ENCODE measurements at regions not wholly inside any gene's neighbourhood (a gene's known extent, or its start where the extent isn't known, plus 50 kb on each side); places are given as distances from the start of the nearest gene placed in this dataset.
"Not testable (repeated sequence)": the region's sequence is repeated elsewhere in the genome, so short reads cannot be mapped to it uniquely, and the experiment has no call there.

GRCh38 chr3:80701349-80701748, 933.6 kb upstream of the ROBO1 start:
- DNase-seq = no peak

GRCh38 chr3:80697291-80697690, 929.5 kb upstream of the ROBO1 start:
- no peak for DNase-seq

GRCh38 chr3:80696280-80696679, 928.5 kb upstream of the ROBO1 start:
- DNase-seq = no peak

GRCh38 chr3:80688814-80689213, 921.0 kb upstream of the ROBO1 start:
- no peak for DNase-seq

GRCh38 chr3:80682951-80683350, 915.2 kb upstream of the ROBO1 start:
- DNase-seq = no peak

GRCh38 chr3:80682235-80682634, 914.4 kb upstream of the ROBO1 start:
- no peak for DNase-seq

GRCh38 chr3:80677796-80678195, 910.0 kb upstream of the ROBO1 start:
- DNase-seq = no peak

- no peak for DNase-seq
Observed at GRCh38 chr3:80676866-80677265, 909.1 kb upstream of the ROBO1 start.

- DNase-seq = no peak
Observed at GRCh38 chr3:80676261-80676660, 908.5 kb upstream of the ROBO1 start.

GRCh38 chr3:80675790-80676189, 908.0 kb upstream of the ROBO1 start:
- DNase-seq = no peak

- DNase-seq = no peak
Observed at GRCh38 chr3:80668600-80669294, 900.9 kb upstream of the ROBO1 start.

GRCh38 chr3:80668100-80668499, 900.3 kb upstream of the ROBO1 start:
- DNase-seq = no peak

GRCh38 chr3:80663426-80663825, 895.6 kb upstream of the ROBO1 start:
- DNase-seq = no peak

- no peak for DNase-seq
Observed at GRCh38 chr3:80655216-80655615, 887.4 kb upstream of the ROBO1 start.

- no peak for DNase-seq
Observed at GRCh38 chr3:80649170-80649569, 881.4 kb upstream of the ROBO1 start.

GRCh38 chr3:80643421-80643820, 875.6 kb upstream of the ROBO1 start:
- no peak for DNase-seq

GRCh38 chr3:80618295-80619256, 850.8 kb upstream of the ROBO1 start:
- no peak for DNase-seq

GRCh38 chr3:80612366-80612765, 844.6 kb upstream of the ROBO1 start:
- DNase-seq = no peak

GRCh38 chr3:80608072-80608471, 840.3 kb upstream of the ROBO1 start:
- not testable (repeated sequence) for DNase-seq

- DNase-seq = no peak
Observed at GRCh38 chr3:80606073-80606472, 838.3 kb upstream of the ROBO1 start.

GRCh38 chr3:80601479-80601878, 833.7 kb upstream of the ROBO1 start:
- no peak for DNase-seq

- no peak for DNase-seq
Observed at GRCh38 chr3:80592792-80593191, 825.0 kb upstream of the ROBO1 start.

- DNase-seq = no peak
Observed at GRCh38 chr3:80586338-80586737, 818.5 kb upstream of the ROBO1 start.

- no peak for DNase-seq
Observed at GRCh38 chr3:80580146-80580545, 812.3 kb upstream of the ROBO1 start.

Data from DMS79 treated with DMSO at 0.1 percent for 48 hours (cell line).